ENCODE measurements at regions not wholly inside any gene's neighbourhood (a gene's known extent, or its start where the extent isn't known, plus 50 kb on each side); places are given as distances from the start of the nearest gene placed in this dataset.

DNA sequence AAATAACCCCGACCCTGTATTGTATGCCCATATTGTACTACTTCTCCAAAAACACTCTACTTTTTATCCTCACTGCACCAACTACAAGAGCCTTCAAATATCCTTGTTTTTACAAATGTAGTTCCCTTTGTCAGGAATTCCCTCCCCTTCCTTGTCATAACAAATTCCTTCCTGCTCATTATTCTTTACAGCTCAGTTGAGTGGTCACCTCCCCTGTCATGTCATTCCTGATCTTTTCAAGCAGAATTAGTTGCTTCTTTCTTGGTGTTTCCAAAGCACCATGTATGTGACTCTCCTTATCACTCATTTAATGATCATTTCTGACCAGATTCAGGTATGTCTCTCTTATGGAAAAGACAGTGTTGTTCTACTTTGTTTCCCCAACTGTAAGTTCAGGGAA, 194.2 kb upstream of the SMC2 start:
- TF ChIP-seq, protein P1, sequence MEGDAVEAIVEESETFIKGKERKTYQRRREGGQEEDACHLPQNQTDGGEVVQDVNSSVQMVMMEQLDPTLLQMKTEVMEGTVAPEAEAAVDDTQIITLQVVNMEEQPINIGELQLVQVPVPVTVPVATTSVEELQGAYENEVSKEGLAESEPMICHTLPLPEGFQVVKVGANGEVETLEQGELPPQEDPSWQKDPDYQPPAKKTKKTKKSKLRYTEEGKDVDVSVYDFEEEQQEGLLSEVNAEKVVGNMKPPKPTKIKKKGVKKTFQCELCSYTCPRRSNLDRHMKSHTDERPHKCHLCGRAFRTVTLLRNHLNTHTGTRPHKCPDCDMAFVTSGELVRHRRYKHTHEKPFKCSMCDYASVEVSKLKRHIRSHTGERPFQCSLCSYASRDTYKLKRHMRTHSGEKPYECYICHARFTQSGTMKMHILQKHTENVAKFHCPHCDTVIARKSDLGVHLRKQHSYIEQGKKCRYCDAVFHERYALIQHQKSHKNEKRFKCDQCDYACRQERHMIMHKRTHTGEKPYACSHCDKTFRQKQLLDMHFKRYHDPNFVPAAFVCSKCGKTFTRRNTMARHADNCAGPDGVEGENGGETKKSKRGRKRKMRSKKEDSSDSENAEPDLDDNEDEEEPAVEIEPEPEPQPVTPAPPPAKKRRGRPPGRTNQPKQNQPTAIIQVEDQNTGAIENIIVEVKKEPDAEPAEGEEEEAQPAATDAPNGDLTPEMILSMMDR (IDR thresholded peaks at IDR 0.05) = no peak
- no peak for TF ChIP-seq POLR2A (IDR thresholded peaks at IDR 0.05)

Data from right lobe of liver (tissue), 4 donors.